GM12801 (cell line): ENCODE measurements at regions not wholly inside any gene's neighbourhood (a gene's known extent, or its start where the extent isn't known, plus 50 kb on each side); places are given as distances from the start of the nearest gene placed in this dataset.

Source experiments
- TF ChIP-seq, protein P1 (sequence below): IDR thresholded peaks from one replicate; pipeline ENCODE4 v1.5.1; 2011; ENCODE audit warnings: control low read depth; ENCODE audit not compliant: insufficient read length; ENCODE audit errors: extremely low read depth

- TF ChIP-seq, protein P1, sequence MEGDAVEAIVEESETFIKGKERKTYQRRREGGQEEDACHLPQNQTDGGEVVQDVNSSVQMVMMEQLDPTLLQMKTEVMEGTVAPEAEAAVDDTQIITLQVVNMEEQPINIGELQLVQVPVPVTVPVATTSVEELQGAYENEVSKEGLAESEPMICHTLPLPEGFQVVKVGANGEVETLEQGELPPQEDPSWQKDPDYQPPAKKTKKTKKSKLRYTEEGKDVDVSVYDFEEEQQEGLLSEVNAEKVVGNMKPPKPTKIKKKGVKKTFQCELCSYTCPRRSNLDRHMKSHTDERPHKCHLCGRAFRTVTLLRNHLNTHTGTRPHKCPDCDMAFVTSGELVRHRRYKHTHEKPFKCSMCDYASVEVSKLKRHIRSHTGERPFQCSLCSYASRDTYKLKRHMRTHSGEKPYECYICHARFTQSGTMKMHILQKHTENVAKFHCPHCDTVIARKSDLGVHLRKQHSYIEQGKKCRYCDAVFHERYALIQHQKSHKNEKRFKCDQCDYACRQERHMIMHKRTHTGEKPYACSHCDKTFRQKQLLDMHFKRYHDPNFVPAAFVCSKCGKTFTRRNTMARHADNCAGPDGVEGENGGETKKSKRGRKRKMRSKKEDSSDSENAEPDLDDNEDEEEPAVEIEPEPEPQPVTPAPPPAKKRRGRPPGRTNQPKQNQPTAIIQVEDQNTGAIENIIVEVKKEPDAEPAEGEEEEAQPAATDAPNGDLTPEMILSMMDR: no peak
These were observed 328.1 kb upstream of the SNX7 start for GRCh38 chr1:98333406-98333805.

- TF ChIP-seq, protein P1: no peak
These were observed 329.7 kb upstream of the SNX7 start for GRCh38 chr1:98331718-98332311.

DNA sequence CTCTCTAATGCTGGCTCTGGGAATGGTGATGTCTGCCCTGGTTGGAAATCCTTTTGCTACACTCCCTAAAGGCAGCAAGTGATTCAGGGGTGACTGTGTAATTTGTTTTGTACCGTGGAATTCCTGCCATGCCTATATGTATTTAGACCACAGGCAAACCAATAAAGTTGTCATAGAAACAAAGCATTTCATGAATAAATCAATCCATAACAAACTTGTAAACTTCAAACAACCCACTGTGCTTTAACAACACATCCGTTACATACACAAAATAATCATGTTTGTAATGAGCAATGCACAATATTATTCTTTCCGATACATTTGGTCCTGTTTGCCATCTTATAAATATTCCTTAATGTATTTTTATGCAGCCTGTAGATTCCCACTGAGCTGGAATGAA, 330.3 kb upstream of the SNX7 start:
- TF ChIP-seq, protein P1: no peak

DNA sequence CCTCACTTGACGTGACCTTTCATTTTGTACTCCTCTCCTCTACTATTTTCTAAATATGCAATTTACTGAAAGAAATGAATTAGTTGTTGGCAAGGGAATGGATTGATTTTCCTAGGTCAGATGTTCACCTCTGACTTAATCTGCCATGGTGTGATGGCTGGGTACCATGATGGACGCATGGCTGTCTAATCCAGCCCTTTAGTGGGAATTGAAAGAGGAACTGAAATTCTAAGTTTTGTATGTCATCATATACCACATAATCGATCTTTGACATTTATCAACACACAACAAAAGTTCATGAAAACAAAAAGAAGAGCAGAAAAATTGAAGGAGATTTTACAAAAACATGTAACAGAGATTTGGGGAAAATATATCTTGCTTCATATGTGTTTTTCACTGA, 331.3 kb upstream of the SNX7 start:
- TF ChIP-seq, protein P1: no peak

DNA sequence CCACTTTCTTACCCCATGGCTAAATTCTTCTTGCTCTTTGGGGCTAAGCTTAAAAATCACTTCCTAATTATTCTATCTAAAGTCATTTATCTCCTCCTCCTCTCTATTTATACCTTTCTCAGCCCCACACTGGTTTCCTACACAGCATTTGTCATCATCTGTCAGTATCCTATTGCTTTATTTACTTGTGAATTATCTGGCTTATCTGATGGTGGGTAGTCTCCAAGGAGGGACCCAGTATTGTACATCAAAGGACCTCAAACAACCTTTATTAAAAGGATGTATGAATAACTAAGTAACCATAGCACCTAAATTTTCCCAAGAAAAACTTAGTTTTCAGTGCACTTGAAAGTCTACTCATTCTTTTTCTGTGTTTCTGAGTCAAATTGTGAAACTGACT, 332.7 kb upstream of the SNX7 start:
- TF ChIP-seq, protein P1: no peak

DNA sequence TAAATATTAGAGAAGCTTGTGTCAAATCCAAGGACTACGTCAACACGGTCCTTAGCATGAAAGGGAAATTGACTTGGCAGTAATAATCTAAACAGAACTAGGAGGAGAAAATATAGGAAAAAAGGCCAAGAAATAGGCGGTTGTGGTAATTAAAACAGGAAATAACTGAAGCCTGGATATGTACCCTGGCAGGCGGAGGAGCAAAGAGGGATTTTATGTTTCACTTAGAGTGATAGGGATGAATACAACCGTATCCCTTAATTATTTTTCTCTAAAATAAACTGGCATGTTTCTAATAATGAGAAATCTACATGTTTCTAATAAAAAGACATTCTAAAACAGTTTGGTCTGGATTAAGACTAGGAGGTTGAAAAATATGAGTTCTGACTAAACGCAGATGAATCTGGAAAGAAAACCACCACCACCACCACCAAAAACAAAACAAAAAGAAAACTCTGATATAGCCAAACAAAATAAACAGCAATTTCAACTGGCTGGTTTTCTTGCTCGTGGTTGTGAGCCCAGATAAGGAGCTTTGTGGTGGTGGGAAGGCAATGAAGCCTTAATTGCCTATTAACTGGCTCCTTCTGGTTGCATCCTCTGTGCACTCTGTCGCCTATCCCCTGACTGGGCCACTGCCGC, 334.2 kb upstream of the SNX7 start:
- TF ChIP-seq, protein P1: no peak

DNA sequence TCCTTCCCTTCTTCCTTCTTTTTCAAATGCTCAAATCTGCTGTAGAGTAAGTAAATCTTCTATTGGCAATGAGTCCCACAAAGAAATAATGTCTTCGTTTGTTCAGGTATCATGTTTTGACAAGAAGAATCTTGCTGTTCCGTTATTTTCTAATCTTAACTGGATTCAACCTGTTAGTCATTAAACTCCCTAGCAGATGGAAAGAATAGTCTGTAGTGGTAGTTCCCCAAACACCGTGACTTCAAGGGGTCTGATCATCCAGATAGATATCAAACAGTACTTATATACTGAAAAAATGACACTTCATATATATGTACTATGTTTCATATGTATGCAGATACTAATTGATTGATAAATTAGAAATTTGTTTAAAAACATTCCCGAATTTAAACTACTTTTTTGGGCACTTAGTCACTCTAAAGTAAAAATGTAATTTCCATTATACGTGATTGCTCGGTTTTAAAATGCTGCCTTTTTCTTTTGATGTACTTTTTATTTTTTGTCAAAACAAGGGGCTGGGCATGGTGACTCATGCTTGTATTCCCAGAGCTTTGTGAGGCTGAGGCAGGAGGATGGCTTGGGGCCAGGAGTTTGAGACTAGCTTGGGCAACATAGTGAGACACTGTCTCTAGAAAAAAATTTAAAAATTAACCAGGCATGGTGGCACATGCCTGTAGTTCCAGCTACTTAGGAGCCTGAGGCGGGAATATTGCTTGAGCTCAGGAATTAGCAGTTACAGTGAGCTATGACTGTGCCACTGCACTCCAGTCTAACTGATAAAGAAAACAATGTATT, 335.7 kb upstream of the SNX7 start:
- TF ChIP-seq, protein P1: no peak
